GM19395 (cell line): ENCODE measurements at regions not wholly inside any gene's neighbourhood (a gene's known extent, or its start where the extent isn't known, plus 50 kb on each side); places are given as distances from the start of the nearest gene placed in this dataset.
"Not testable (repeated sequence)": the region's sequence is repeated elsewhere in the genome, so short reads cannot be mapped to it uniquely, and the experiment has no call there.

Experiments
- ATAC-seq: cut with Tn5 transposase; IDR thresholded peaks from one replicate; pipeline ENCODE4 v1.9.1; 2021; ENCODE audit warnings: mild to moderate bottlenecking, moderate library complexity; ENCODE audit not compliant: unreplicated experiment

DNA sequence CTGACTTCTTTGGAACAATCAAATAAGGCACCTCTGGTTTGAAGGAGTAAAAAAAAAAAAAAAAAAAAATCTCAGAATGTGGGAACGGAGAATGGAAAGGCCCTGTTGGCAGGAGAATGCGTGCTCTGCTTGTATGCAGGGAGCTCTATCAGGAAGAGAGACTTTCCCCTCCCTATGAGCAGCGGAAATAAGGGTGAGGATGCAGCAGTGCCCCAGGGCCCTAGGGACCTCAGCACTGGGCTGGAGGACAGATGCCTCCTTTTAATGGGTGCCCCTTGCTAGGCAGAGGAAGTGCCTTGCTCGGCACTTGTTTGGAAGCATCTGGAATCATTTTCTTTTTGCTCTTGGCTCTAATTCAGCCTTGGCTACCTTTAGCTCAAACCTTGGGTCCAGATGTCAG lies 283.4 kb upstream of the NBPF12 start:
- ATAC-seq: not testable (repeated sequence)

DNA sequence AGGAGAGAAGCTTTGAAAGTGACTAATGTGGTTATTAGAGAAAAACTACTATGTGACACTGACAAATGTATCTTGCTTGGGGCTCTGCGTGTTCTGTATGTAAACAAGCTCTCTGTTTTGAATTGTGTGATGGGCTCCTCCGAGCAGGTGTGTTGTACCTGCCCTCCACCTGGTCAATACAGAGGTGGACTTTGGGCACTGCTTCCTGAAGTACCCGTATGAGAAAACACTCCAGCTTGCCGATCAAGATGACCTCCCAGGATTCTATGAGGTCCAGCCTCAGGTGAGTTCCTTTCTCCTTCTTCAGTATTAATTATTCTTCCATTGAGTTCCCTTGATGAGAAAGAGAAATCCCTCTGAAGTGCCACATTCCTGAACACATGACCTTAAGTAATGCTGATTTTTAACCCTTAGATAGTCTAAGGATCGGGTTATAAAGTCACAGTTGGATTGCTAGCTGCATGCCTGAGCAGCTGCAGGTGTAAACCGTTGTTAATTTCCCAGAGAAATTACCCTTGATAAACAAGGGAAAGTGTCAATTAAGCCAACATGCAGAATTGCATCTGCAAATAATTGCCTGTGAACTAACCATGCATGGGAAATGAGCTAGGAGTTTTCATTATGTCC lies 292.0 kb upstream of the NBPF12 start:
- not testable (repeated sequence) for ATAC-seq

DNA sequence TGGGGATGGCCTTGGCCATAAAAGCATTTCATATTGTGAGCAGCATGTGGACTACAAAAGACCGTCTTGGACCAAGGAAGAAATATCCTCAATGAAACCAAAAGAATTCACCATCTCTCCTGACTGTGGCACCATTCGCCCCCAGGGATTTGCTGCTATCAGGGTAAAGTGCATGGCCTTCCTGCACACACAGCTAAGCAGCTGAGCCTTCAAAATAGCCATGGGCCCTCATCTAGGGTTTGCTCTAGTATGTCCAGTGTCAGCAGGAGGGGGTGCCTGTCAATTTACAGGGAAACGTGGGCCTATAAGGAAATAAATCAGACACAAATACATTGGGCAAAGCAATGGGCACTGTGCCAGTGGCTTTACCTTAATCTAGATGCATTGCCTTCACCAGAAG lies 296.6 kb upstream of the NBPF12 start:
- ATAC-seq: not testable (repeated sequence)

DNA sequence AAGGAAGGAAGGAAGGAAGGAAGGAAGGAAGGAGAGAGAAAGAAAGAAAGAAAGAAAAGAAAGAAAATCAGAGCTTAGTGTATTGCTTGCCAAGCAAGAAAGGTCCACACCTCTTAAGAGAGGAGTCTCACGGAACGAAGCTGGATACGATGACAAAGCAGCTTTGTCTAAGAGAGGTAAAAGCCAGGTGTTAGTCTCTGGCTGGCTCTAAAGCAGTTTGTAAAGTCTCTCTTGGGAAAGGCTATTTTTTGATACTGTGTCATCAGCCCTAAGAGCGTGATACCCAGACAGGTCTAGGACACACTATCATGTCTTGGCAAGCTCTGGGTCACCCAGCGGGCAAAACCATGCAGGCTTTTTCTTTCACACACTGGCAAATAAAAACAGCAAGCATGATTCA lies 297.5 kb upstream of the NBPF12 start:
- not testable (repeated sequence) for ATAC-seq

DNA sequence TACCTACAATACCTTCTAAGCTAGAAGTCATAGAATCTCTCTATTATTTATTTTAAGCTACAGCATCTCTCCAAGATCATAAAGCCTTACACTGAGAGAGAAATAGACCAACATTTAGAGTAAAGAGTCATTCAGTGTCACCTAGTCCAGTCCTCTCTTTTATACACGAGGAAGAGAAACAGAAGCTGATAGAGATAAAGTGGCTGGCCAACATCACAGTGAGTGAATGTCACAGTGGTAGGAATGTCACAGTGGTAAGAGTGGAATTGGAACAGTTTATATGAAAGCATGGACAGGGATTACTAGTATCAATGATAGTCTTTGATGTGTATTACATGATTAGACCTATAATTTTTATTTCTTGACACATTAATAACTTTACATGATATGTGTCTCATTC lies 307.8 kb upstream of the NBPF12 start:
- not testable (repeated sequence) for ATAC-seq

DNA sequence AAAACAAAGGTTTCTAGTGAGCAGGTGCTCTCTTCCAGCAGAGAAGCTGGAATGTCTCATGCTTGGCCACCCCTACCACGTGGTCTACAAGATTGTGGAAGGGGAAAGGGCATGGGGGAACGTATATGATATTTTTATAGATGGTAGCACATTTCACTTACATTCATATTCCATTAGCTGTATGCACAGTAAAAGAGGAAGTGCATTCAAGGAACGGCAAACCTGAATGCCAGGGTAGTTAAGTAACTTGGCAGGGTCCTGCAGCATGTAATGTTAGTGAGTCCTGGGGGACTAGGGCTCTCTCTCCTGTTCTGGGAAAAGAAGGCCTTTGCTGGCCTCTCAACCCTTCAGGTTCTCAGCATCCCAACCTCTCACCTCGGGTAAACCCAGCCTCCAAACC lies 319.5 kb upstream of the NBPF12 start:
- not testable (repeated sequence) for ATAC-seq

DNA sequence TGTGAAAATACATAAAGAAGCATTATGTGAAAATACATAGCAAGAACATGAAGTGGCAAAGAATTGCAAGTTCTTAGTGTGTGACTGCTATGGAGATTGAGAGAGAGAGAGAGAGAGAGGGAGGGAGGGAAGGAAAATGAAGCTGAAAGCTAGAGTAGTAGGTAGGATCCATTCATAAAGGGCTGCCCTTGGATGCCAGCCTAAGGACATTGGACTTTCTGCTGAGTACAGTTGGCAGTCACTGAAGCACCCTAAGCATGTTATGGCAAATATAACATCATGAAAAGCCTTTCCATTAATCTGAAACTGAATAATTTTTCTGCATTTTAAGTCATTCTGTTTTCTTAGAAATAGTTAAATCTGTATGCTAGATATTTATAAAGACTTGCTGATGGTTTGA lies 333.4 kb upstream of the NBPF12 start:
- not testable (repeated sequence) for ATAC-seq

DNA sequence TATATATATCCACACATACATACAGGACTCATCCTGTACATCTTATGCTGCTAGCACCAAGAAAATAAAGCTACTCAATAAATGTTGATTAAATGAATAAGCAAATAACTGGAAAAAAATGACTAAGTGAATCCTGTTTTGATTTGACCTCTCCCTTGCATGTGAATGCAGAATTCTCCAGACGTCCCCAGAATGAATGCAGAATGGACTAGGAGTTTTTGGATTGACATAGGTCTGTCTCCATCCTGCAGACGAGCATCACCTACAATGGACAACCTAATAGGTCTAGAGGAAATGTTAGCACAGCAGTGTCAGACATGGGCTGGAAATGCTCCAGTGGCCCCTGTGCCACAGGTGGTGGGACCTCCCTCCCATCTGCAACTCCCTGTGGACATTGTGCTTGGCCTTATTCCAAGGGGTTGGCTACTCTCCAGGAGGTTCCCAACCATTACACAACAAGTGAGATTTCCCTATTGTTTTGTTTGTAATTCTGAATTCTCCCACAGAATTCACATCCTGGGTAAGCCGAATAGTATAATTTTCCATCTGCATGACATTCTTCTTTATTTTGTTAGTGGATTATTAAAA lies 337.3 kb upstream of the NBPF12 start:
- ATAC-seq: not testable (repeated sequence)

DNA sequence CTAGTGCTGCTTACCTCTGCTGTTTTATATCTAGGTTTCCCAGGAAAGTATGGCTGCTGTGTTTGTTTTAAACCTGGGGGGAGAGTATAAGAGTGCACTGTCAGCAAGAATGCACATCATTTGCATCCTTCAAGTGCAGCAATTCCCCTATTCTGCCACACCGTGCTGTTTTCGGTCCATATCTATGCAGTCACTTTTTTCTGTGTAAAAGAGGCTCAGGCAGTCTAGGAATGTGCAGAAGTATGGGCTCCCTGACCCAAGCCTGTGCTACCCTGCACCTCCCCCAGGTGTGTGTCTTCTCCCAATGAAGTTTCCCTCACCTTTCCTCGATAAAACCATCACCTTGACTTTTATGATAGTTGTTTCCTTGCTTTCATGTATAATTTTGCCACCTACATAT lies 338.2 kb upstream of the NBPF12 start:
- ATAC-seq: not testable (repeated sequence)

DNA sequence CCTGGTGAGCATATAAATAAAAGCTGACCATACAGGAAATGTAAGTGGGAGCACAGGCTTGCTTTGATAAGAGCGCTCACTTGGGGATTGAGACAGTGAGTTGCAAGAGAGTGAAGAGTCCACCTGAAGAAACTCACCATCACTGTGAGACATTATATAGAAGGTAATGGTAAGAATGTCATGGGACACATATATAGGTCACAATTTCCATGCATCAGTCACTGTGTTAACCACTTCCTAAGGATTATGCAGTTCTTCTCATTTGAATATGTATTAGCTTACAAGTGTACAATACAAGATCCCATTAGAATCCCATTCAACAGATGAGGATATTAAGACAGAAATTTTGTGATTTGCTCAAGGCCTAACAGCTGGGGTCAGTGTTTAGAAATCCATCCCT lies 352.4 kb upstream of the NOTCH2NLA start:
- not testable (repeated sequence) for ATAC-seq

DNA sequence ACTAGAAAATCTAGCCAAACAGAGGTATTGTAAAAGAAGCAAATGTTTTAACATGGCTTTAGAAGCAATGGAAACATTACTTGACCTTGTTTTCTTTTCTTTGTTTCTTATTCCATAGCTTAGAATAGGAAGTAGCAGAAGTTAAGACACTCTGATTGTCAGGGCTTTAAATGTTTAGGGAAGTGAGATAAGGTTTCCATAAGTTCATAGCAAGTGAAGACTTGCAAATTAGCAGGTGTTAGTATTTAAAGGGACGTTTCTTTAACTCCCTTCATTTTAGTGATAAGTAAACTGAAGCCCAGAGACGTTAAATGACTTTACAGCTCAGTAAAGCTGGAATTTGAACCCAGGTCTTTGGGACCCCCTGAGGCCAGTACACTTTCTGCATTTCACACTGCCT lies 338.7 kb upstream of the NOTCH2NLA start:
- ATAC-seq: not testable (repeated sequence)

DNA sequence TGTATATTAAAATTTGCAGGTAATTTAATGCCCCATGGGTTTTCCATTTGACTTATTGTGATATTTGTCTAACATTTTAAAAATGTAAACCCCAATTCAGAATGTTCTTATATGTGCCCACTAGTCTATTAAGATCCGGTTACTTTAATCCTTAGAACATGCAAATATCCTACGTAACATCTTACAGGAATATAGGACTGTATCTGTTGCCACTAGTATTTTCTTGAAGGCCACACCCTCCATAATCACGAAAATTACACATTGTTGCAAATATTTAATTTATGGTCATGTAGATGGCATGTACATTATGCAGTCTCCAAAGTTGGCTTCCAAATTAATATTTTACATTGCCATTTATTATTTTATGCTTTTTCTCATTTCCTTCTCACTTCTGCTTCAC lies 329.2 kb upstream of the NOTCH2NLA start:
- not testable (repeated sequence) for ATAC-seq

DNA sequence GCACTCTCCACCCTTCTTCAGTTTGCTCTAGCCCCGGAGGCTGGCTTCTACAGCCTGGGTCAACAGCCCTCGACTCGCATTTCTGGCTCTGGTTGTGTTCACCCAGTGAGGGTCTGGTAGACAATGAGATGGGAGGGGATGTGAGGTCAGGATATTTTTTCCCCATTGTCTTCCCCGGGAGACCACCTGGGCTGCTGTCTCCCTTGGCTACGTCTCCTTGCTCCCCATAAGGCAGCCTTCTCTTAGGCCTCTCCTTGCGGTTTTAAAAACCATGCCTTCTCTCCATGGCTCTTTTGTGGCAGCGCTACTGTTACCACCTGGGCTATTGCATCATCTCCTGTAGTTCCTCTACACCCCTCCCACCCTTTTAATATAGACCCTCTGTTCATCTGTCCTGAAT lies 327.6 kb upstream of the NOTCH2NLA start:
- ATAC-seq: not testable (repeated sequence)

DNA sequence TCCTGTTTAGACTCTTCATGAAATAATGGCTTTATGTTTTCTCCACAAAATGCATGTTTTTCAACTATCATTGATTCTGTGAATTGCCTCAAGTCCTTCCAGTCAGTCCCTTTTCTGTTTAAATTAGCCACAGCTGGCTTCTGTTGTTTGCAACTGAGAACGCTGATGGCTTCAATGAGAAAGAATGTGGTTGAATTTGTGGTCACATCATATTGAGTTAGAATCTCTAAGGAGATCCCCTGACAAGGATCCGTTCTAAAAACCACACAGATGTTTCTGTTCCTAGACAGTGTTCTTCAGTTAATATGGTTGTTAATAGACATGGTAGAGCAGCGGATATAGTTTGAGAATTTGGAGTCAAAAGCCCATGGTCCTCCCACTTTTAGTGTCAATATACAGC lies 323.6 kb upstream of the NOTCH2NLA start:
- not testable (repeated sequence) for ATAC-seq

DNA sequence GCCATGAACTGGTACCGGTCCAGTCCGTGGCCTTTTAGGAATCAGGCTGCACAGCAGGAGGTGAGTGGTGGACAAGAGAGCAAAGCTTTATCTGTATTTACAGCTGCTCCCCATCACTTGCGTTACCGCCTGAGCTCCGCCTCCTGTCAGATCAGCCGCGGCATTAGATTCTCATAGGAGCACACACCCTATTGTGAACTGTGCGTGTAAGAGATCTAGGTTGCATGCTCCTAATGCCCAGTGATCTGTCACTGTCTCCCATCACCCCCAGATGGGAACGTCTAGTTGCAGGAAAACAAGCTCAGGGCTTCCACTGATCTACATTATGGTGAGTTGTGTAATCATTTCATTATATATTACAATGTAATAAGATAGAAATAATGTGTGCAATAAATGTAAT lies 319.9 kb upstream of the NOTCH2NLA start:
- not testable (repeated sequence) for ATAC-seq

DNA sequence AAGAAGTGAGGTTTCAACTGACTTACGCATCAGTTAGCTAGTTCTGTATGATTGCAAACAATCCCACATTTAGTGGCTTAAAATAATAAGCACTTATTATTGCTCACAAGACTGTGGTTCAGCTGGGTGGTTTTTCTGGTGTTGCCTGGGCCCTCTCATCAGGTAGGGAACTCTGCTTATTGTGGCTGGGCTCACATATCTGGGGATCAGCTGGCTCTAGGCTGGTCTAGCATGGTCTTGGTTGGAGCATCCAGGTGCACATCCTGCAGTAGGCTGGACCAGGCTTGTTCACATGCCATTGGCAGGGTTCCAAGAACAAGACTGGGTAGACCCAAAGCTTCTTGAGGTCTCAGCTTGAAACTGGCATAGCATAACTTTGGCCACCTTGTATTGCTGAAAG lies 317.4 kb upstream of the NOTCH2NLA start:
- not testable (repeated sequence) for ATAC-seq

DNA sequence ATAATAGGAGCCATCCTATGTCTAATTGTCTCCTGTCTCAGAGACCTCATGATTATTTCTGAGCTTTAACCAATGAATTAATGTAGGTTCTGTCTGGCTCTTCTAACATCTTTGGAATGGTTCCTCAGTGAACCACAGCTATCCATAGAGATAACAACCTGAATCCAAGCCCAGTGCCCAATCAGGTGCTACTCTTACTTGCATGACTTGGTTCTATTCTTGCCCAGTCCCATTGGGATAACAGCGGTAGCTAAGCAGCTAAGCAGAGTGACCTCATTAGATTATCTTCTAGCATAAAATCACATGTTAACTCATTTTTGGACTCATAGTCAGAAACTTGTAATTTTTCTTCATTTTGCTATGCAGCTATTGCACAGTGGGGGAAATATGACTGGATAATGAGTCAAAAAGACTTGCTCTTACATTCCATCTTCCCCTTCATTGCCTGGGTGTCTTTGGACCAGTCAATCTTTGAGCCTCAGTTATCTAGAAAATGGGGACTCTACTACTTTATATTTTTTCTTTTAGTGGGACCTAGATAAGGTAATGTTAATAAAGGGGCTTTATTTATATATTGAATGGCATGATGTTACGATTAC lies 309.1 kb upstream of the NOTCH2NLA start:
- not testable (repeated sequence) for ATAC-seq

DNA sequence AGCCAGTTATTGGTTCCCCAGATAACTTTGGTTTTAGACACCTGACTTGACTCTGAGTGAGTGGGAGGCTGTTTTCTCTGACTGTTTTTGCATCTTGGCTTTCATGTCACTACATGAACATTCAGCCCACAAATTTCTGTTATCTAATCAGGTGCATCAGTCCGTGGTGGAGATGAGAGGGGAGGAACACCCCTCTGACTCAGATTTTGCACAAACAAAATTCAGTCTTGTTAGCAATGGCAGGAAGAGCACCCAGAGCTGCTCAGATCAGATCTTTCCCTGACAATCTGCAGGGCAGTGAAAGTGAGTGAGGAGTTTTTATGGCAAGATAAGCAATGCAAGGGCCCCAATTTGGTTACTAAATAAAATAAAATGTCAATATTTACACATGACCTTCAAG lies 307.2 kb upstream of the NOTCH2NLA start:
- ATAC-seq: not testable (repeated sequence)

DNA sequence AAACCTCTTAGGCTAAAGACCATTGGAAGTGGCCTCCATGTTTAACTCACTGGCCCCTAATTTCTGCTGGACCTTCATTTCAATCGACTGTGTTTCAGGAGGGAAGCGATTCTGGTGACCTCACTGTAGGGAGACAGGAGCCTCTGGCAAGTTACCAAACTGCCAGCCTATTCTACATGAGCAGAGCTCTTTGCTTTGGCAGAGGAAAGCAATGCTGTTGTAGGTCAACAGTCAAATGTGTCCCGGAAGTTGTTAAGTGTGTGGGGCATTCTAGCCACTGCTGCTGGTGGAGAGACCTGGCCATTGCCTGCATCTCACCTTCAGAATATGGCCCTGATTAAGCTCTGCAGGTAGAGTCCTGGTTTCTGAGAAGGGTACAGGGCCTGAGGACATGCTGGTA lies 306.8 kb upstream of the NOTCH2NLA start:
- not testable (repeated sequence) for ATAC-seq

DNA sequence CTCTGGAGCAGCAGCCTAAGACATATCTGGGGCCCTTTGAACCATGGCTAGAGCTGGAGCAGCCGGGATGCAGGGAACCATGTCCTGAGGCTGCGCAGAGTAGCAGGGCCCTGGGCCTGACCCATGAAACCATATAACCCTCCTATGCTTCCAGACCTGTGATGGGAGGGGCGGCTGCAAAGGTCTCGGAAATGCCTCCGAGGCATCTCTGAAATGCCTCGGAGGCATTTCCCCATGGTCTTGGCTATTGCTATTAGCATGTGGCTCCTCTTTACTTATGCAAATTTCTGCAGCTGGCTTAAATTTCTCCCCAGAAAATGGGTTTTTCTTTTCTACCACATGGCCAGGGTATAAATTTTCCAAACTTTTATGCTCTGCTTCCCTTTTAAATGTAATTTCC lies 302.1 kb upstream of the NOTCH2NLA start:
- ATAC-seq: not testable (repeated sequence)

DNA sequence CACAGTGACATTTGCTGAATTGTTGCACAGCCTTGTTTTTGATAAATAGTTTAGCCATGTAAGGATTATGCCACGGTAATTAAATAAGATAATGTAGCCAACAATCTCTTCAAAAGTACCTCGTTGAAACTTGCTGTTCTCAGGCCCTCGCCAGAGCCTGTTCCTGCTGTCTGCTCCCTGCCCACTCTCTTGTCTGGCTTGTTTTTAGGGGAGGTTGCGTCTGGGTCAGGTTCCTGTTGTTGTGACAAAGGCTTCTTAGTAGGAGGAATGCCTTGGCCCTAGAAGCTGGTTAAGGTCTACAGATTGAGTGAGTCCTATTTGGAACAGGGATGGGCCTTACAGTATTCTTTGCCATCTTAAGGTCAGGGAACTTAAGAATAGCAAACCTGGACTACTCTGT lies 294.0 kb upstream of the NOTCH2NLA start:
- not testable (repeated sequence) for ATAC-seq

DNA sequence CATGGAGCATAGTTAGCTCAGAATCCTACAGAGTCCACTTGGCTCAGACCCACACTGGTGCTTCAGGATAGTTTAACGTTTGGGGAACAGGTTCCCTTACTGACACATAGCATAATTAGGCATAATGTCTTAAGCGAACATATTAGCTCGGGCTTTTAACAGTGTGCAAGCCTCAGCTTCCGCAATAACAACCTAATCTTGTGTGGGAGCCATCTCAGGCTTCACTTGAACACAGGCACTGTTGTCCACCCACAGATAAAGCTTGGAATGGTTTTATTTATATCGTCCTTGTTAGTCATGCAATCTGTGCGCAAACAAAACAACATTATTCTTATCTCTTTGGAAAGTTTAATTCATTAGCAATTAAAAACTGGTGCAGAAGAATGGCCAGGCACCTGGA lies 293.5 kb upstream of the NOTCH2NLA start:
- ATAC-seq: not testable (repeated sequence)
